Gastrocnemius medialis (tissue), 4 donors: ENCODE measurements at regions not wholly inside any gene's neighbourhood (a gene's known extent, or its start where the extent isn't known, plus 50 kb on each side); places are given as distances from the start of the nearest gene placed in this dataset.

Experiments
- ATAC-seq, 2 donors: fragments of 150-250 bp; one replicate each; pipeline ENCODE4 v1.9.1; 2016
- DNase-seq, 2 donors: peaks; one replicate each; pipeline ENCODE4 v3.0.0-alpha.2; 2019
- H3K27ac ChIP-seq, 4 donors: fragments of 200-600 bp; sonication (generic); 1 replicate in 1 of 4; 2 replicates in 3 of 4; pipeline ENCODE4 v1.5.1; 2016 to 2018; ENCODE audit warnings: mild to moderate bottlenecking in 2 of 4, moderate library complexity in 1 of 4
- H3K27me3 ChIP-seq, 3 donors: fragments of 200-600 bp; sonication (generic) in 2 of 3; 1 replicate in 1 of 3; 2 replicates in 2 of 3; pipeline versions ENCODE4 v1.5.1 to v1.6.0; 2016 to 2019; ENCODE audit warnings: mild to moderate bottlenecking in 1 of 3, moderate library complexity in 1 of 3
- H3K36me3 ChIP-seq, 2 donors: fragments of 200-600 bp; sonication (generic) in 1 of 2; one replicate each; pipeline ENCODE4 v1.5.1; 2017 to 2018
- H3K4me1 ChIP-seq, 2 donors: fragments of 200-600 bp; sonication (generic) in 1 of 2; one replicate each; pipeline ENCODE4 v1.5.1; 2016 to 2017; ENCODE audit warnings: mild to moderate bottlenecking in 2 of 2
- H3K4me3 ChIP-seq, 4 donors: fragments of 200-600 bp; sonication (generic) in 3 of 4; 1 replicate in 1 of 4; 2 replicates in 3 of 4; pipeline ENCODE4 v1.5.1; 2016 to 2019; ENCODE audit warnings: mild to moderate bottlenecking in 2 of 4
- H3K9me3 ChIP-seq, 3 donors: fragments of 200-600 bp; sonication (generic) in 2 of 3; 1 replicate in 1 of 3; 2 replicates in 2 of 3; pipeline ENCODE4 v1.5.1; 2016 to 2019
- CTCF ChIP-seq, 5 experiments: fragments of 450-650 bp in 3 of 5; fragments of 200-600 bp in 2 of 5; sonication (generic) in 2 of 5; IDR thresholded peaks in 4 of 5; conservative IDR thresholded peaks in 1 of 5; 1 replicate in 4 of 5; 2 replicates in 1 of 5; pipeline ENCODE4 v1.5.1; 2016 to 2019; ENCODE audit warnings: antibody characterized with exemption in 5 of 5, mild to moderate bottlenecking in 3 of 5, moderate library complexity in 3 of 5
- POLR2A ChIP-seq, 2 donors: fragments of 450-650 bp; IDR thresholded peaks; one replicate each; pipeline ENCODE4 v1.6.1; 2017; ENCODE audit warnings: antibody characterized with exemption in 2 of 2, mild to moderate bottlenecking in 2 of 2, moderate library complexity in 2 of 2
- in situ Hi-C, 4 donors: fragments of 200-750 bp; cut with MboI; loops; one replicate each; pipeline versions ENCODE4 v1.15.0 to v1.8.0; 2017; ENCODE audit warnings: low sequenced_read_pairs in 4 of 4
- intact Hi-C: fragments of 100-400 bp; cut with DNase I; formaldehyde crosslinking; loops from one replicate; pipeline ENCODE4 v1.15.1; 2023; ENCODE audit warnings: low total_unique reads

- Histone ChIP-seq H3K27me3 (no peaks in the 10 kb centered on the region), H3K4me1 (no peaks in the 10 kb centered on the region), H3K4me3 (no peak overlapping the region), H3K27ac (no peak overlapping the region), H3K36me3 (peaks cover 0 to 75% of the 10 kb centered on the region in 2 donors), H3K9me3 (no peaks in the 10 kb centered on the region)
- DNase-seq (no peak), ATAC-seq (no peak)
- TF ChIP-seq CTCF (IDR thresholded peaks at IDR 0.05 in 4 of 5, conservative IDR thresholded peaks at IDR 0.05 in 1 of 5) = no peak
- no peak for TF ChIP-seq POLR2A (IDR thresholded peaks at IDR 0.05)
- intact Hi-C loops = no loop called here
- in situ Hi-C loops = no loop called here
Observed at GRCh38 chr21:28877318-28877884, 115.3 kb downstream of the LTN1 start.

GRCh38 chr21:28875078-28875477 lies 117.6 kb downstream of the LTN1 start:
- peak in 1 of 2 donors; percentile 69 for ATAC-seq

GRCh38 chr21:28872218-28872617 lies 120.5 kb downstream of the LTN1 start:
- Histone ChIP-seq H3K4me1 (no peaks in the 10 kb centered on the region), H3K36me3 (peaks cover 0 to 57% of the 10 kb centered on the region in 2 donors), H3K27ac (no peak overlapping the region), H3K9me3 (no peaks in the 10 kb centered on the region), H3K27me3 (no peaks in the 10 kb centered on the region), H3K4me3 (no peak overlapping the region)
- TF ChIP-seq CTCF (IDR thresholded peaks at IDR 0.05 in 4 of 5, conservative IDR thresholded peaks at IDR 0.05 in 1 of 5) (no peak), POLR2A (IDR thresholded peaks at IDR 0.05) (no peak)
- no peak for ATAC-seq
- DNase-seq = no peak
- intact Hi-C loops (no loop called here), in situ Hi-C loops (no loop called here)

More at GRCh38 chr21:28875078-28875477, 117.6 kb downstream of the LTN1 start:
- Histone ChIP-seq H3K27me3 (no peaks in the 10 kb centered on the region), H3K36me3 (peaks cover 0 to 77% of the 10 kb centered on the region in 2 donors), H3K9me3 (no peaks in the 10 kb centered on the region), H3K4me3 (no peak overlapping the region), H3K27ac (peak overlapping the region in 1 of 4 donors; percentile 8), H3K4me1 (no peaks in the 10 kb centered on the region)
- no peak for TF ChIP-seq POLR2A (IDR thresholded peaks at IDR 0.05)
- no peak for TF ChIP-seq CTCF (IDR thresholded peaks at IDR 0.05 in 4 of 5, conservative IDR thresholded peaks at IDR 0.05 in 1 of 5)
- in situ Hi-C loops (no loop called here), intact Hi-C loops (no loop called here)
- DNase-seq = no peak

GRCh38 chr21:28871388-28872010 lies 121.2 kb downstream of the LTN1 start:
- Histone ChIP-seq H3K4me3 (no peak overlapping the region), H3K4me1 (no peaks in the 10 kb centered on the region), H3K36me3 (peaks cover 0 to 54% of the 10 kb centered on the region in 2 donors), H3K27ac (no peak overlapping the region), H3K27me3 (no peaks in the 10 kb centered on the region), H3K9me3 (no peaks in the 10 kb centered on the region)
- intact Hi-C loops (no loop called here), in situ Hi-C loops (no loop called here)
- TF ChIP-seq CTCF (IDR thresholded peaks at IDR 0.05 in 4 of 5, conservative IDR thresholded peaks at IDR 0.05 in 1 of 5) (no peak), POLR2A (IDR thresholded peaks at IDR 0.05) (no peak)
- ATAC-seq (no peak), DNase-seq (no peak)
